GM12872 (cell line): ENCODE measurements at regions not wholly inside any gene's neighbourhood (a gene's known extent, or its start where the extent isn't known, plus 50 kb on each side); places are given as distances from the start of the nearest gene placed in this dataset.

Source experiments
- TF ChIP-seq, protein P1 (sequence below): IDR thresholded peaks from 3 replicates; pipeline ENCODE4 v1.5.1; 2011; ENCODE audit warnings: low read depth, mild to moderate bottlenecking, low read length, moderate library complexity; ENCODE audit not compliant: insufficient read depth

DNA sequence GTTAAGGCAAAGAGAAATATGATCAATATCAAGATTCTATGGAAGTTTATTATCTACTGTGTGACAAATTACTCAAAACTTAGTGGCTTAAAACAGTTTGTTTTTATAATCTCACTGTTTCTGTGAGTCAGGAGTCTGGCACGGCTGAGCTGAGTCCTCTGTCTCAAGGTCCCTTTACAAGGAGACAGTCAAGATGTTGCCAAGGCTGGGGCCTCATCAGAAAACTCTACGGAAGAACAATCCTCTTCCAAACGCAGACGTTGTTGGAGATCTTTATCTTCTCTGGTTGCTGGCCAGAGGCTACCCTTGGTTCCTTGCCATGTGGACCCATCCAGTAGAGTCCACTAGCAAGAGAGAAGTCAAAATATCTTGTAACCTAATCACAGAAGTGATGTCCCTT is 100.6 kb upstream of the CCND2 start:
- TF ChIP-seq, protein P1, sequence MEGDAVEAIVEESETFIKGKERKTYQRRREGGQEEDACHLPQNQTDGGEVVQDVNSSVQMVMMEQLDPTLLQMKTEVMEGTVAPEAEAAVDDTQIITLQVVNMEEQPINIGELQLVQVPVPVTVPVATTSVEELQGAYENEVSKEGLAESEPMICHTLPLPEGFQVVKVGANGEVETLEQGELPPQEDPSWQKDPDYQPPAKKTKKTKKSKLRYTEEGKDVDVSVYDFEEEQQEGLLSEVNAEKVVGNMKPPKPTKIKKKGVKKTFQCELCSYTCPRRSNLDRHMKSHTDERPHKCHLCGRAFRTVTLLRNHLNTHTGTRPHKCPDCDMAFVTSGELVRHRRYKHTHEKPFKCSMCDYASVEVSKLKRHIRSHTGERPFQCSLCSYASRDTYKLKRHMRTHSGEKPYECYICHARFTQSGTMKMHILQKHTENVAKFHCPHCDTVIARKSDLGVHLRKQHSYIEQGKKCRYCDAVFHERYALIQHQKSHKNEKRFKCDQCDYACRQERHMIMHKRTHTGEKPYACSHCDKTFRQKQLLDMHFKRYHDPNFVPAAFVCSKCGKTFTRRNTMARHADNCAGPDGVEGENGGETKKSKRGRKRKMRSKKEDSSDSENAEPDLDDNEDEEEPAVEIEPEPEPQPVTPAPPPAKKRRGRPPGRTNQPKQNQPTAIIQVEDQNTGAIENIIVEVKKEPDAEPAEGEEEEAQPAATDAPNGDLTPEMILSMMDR = no peak

- TF ChIP-seq, protein P1 = no peak
Observed at GRCh38 chr12:4171742-4172141, 101.8 kb upstream of the CCND2 start.

DNA sequence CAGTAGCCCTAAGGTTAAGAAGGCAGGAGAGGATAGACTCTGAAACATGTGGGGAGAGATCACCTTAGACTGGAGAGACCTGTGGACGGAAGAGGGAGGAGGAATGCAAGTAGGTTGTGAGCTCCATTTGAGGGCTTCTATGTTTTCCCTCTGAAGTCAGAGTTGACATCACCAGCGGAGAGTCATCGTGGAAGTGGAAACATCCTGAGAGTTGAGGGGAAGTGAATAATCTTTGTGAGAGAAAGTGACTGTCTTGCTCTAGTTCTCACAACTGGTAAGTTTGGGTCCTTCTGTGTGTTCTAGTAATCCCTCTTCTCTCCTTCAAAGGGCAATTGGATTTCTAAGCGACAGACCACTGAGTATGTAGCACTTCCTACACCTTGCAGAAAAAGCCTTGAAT is 103.6 kb upstream of the CCND2 start:
- TF ChIP-seq, protein P1 = no peak

- TF ChIP-seq, protein P1 = no peak
Observed at GRCh38 chr12:4169531-4169930, 104.0 kb upstream of the CCND2 start.

DNA sequence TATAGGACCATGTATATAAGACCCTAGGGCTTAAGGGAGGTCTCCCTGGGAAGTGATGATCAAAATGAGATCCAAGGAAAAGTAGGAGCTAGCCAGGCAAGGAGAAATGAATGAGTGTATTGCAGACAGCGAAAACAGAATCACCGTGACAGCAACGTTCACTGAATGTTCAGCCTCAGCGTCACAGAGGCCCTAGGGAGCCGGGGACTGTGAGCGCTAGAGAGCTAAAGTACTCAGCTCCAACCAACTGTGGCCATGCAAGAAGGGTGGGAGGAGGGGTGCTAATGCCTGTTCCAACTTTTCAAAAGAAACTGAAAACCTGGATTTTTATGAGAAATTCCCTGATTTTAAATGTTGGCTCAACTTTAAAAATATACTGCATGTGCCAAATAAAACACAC is 105.5 kb upstream of the CCND2 start:
- TF ChIP-seq, protein P1 = no peak

DNA sequence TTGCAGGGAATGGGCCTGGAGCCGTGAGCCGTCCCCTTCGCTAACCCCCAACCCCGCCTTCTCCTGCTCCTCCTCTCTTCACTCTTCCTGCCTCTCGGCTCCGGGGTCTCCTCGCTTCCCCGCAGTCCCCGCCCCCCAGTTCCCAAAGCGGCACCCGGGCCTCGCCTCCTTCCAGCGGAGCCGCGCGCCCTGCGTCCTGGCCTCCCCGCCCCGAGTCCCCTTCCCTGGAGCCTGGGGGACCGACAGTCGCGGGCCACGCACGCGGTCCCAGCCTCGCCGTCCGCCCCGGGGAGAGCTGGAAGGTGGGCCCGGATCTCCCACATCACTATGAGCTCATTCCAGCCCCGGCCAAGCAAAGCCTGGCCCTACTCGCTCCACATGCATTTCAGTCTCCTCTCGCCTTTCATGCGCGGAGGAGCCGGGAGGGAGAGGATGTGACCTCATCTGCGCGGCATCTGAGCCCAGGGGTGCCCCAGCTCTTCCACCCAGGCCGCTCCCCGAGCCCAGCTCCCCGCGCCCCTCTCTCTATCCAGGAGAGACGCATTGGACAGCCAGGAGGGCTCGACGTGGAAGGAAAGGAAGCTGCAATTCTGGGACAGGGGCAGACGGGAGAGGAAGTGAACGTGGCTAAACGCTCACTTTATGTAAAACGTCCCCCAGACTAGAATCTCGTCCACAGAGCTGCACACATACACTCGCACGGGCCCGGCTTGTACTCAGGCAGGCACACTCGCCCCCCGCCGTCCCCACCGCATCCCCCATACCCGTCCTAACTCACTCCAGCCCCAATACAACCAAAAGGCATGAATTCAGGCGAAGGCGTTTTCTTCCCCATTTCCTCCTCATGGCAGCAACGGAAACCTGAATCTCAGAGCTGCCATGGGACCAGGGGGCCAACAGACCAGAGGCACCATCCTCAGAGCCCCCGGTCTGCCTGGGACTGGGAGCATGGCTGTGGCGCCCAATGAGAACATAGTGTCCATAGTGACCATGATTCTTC is 108.7 kb upstream of the CCND2 start:
- TF ChIP-seq, protein P1 = no peak

DNA sequence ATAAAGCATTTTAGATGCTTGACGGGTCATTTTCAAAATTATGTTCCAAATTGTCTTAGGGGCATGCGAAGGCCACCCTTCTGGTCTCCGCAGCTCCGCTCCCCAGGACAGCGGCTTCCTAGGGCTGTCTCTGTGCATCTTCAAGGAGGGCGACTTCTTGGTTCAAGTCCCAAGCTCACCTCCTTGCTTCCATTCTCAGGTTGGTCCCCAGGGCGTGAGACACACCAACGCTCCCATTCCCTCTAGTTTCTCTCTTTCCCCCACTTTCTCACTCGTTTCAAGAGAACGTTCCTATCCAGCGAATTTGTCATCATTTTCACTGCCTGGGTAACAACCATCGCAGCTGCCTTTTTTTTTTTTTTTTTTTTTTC is 109.4 kb upstream of the CCND2 start:
- TF ChIP-seq, protein P1 = no peak
